T-cell (primary cell): ENCODE measurements at regions not wholly inside any gene's neighbourhood (a gene's known extent, or its start where the extent isn't known, plus 50 kb on each side); places are given as distances from the start of the nearest gene placed in this dataset.

ENCODE experiments used
- ATAC-seq, 4 experiments: fragments of 200-7000 bp in 3 of 4; fragments of 150-1000 bp in 1 of 4; cut with Tn5 transposase; replicated peaks in 1 of 4; 1 replicate in 3 of 4; 2 replicates in 1 of 4; pipeline ENCODE4 v1.10.0; 2021; ENCODE audit warnings: moderate library complexity in 3 of 4, mild to moderate bottlenecking in 2 of 4, moderate number of reproducible peaks in 1 of 4
- CTCF ChIA-PET, 2 donors: fragments of 300-600 bp; sonication (Branson Sonifier 250); formaldehyde crosslinking; loops; one replicate each; lab custom pipeline; 2022; ENCODE audit warnings: antibody characterized with exemption in 2 of 2; lab: Charles Lee
- POLR2A ChIA-PET, 2 donors: fragments of 300-600 bp; sonication (Branson Sonifier 250); formaldehyde crosslinking; loops; one replicate each; lab custom pipeline; 2022; ENCODE audit warnings: antibody characterized with exemption in 2 of 2; lab: Charles Lee
- DNase-seq, 35 experiments: peaks; one replicate each; pipeline versions ENCODE4 v3.0.0 to v3.0.0-alpha.2; 2013 to 2023
- H3K27ac ChIP-seq: one replicate; pipeline ENCODE4 v1.5.1; 2013; ENCODE audit warnings: low read length
- H3K27me3 ChIP-seq, 2 experiments: replicated peaks in 1 of 2; 1 replicate in 1 of 2; 2 replicates in 1 of 2; pipeline versions ENCODE4 v1.6.1 to v1.7.0; 2013; ENCODE audit warnings: low read length in 1 of 2, mixed read lengths in 1 of 2; ENCODE audit not compliant: control insufficient read depth in 2 of 2, insufficient read depth in 2 of 2; ENCODE audit errors: extremely low read depth in 1 of 2
- H3K36me3 ChIP-seq, 2 donors: 1 replicate in 1 of 2; 2 replicates in 1 of 2; pipeline versions ENCODE4 v1.6.1 to v1.7.0; 2013; ENCODE audit warnings: low read length in 1 of 2; ENCODE audit not compliant: control insufficient read depth in 2 of 2, insufficient read depth in 1 of 2; ENCODE audit errors: extremely low read depth in 1 of 2
- H3K4me1 ChIP-seq, 2 experiments: 1 replicate in 1 of 2; 2 replicates in 1 of 2; pipeline versions ENCODE4 v1.6.1 to v1.7.0; 2013; ENCODE audit warnings: low read length in 2 of 2, mixed read lengths in 1 of 2; ENCODE audit not compliant: insufficient read depth in 2 of 2, control insufficient read depth in 1 of 2; ENCODE audit errors: extremely low read depth in 1 of 2
- H3K4me3 ChIP-seq, 2 donors: 1 replicate in 1 of 2; 2 replicates in 1 of 2; pipeline versions ENCODE4 v1.5.1 to v1.7.0; 2013; ENCODE audit warnings: mild to moderate bottlenecking in 2 of 2, low read length in 1 of 2, moderate library complexity in 1 of 2; ENCODE audit not compliant: control insufficient read depth in 1 of 2; ENCODE audit errors: extremely low read depth in 1 of 2
- H3K9me3 ChIP-seq: 2 replicates; pipeline ENCODE4 v1.7.0; 2013
- H3K27ac Mint-ChIP-seq, 2 donors: one replicate each; pipeline ENCODE4 v1.8.0; 2020 to 2021; ENCODE audit warnings: mild to moderate bottlenecking in 2 of 2, mixed read lengths in 2 of 2
- H3K27me3 Mint-ChIP-seq, 2 donors: one replicate each; pipeline ENCODE4 v1.8.0; 2021 to 2022; ENCODE audit warnings: mixed read lengths in 2 of 2
- H3K36me3 Mint-ChIP-seq: one replicate; pipeline ENCODE4 v1.8.0; 2021; ENCODE audit warnings: mixed read lengths
- H3K4me1 Mint-ChIP-seq, 3 donors: one replicate each; pipeline ENCODE4 v1.8.0; 2020 to 2022; ENCODE audit warnings: mixed read lengths in 3 of 3, mild to moderate bottlenecking in 1 of 3
- H3K4me3 Mint-ChIP-seq, 3 donors: one replicate each; pipeline ENCODE4 v1.8.0; 2020 to 2022; ENCODE audit warnings: mild to moderate bottlenecking in 3 of 3, mixed read lengths in 3 of 3, moderate library complexity in 3 of 3
- H3K9me3 Mint-ChIP-seq, 3 donors: one replicate each; pipeline ENCODE4 v1.8.0; 2020 to 2022; ENCODE audit warnings: mixed read lengths in 3 of 3
- WGBS: methylation state at CpG from one replicate; pipeline ENCODE4 v1.1.5; 2013; ENCODE audit warnings: missing lambda C conversion rate; ENCODE audit not compliant: insufficient coverage; 5-methylcytosine and 5-hydroxymethylcytosine counted together

DNA sequence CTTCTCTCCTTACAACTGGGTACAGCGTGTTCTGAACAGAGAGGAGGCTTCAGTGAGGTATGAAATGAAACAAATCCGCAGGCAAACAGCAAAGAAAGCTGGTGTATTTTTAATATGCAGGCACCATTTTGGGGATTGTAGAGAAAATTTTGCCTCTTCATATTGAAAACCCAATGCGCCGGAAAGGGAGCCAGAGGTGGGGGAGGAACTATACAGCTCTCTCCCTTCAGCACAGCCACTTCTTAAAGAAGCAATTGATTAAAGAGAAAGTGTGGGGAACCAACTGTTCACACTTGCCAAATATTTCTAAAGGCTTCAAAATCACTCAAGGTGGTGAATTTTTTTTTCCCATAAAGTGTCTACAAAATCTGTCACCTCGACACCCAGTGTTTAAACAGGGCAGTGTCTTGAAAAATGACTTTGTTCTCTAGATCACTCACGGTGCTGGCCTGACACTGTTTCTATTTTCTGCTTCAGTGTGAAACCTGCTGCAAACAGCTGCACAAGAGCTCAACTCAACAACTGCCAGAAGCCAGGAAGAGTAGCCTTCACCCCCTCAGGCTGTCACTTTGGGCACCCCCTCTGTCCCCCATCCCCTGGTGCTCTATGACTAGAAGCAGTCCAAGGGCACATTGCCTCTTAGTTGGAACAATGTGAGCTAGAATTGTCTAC, 123.8 kb upstream of the CTTNBP2NL start:
- Mint-ChIP-seq H3K4me1 (no peaks in the 10 kb centered on the region), H3K27me3 (peaks cover 23 to 36% of the 10 kb centered on the region in 2 donors), H3K27ac (no peak overlapping the region), H3K4me3 (no peak overlapping the region), H3K9me3 (peaks cover 5 to 14% (median 8%) of the 10 kb centered on the region in 3 donors), H3K36me3 (no peaks in the 10 kb centered on the region)
- Histone ChIP-seq H3K4me3 (no peak overlapping the region), H3K27ac (no peak overlapping the region), H3K9me3 (peaks cover 3% of the 10 kb centered on the region), H3K27me3 (peaks cover 0 to 4% of the 10 kb centered on the region in 2 experiments), H3K36me3 (no peaks in the 10 kb centered on the region), H3K4me1 (no peaks in the 10 kb centered on the region)
- CTCF ChIA-PET, result no interaction called here
- 35% methylated on average over 3 of the region's 6 CpGs for WGBS
- ATAC-seq, result no peak
- DNase-seq, result no peak
- POLR2A ChIA-PET, result no interaction called here

DNA sequence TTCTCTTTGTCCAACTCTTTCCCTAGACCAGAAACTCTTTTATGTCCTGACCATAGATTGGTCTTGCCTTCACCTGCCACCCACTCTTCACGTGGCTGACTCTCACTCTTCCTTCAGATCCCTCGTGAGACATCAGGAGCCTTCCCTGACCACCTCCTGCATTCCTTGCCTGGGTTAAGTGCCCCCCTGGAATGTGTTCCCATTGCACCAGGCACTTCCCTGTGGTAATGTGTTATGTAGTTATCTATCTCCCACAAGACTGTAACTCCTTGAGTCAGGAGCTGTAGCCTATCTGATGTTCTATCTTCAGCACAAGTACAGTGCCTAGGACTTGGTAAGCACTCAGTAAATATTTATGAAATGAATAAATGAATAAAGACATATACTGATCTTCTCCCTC, 111.2 kb upstream of the CTTNBP2NL start:
- Mint-ChIP-seq H3K27me3 (peaks cover 34% of the 10 kb centered on the region in 2 donors), H3K9me3 (peaks cover 0 to 5% (median 0%) of the 10 kb centered on the region in 3 donors), H3K27ac (no peak overlapping the region), H3K4me3 (no peak overlapping the region), H3K36me3 (no peaks in the 10 kb centered on the region), H3K4me1 (no peaks in the 10 kb centered on the region)
- DNase-seq (no peak), ATAC-seq (no peak)
- ChIA-PET POLR2A (no interaction called here), CTCF (no interaction called here)
- peaks cover 2 to 18% of the 10 kb centered on the region in 2 experiments for H3K27me3 ChIP-seq
- H3K36me3 ChIP-seq, result no peaks in the 10 kb centered on the region
- H3K4me1 ChIP-seq, result no peaks in the 10 kb centered on the region
- WGBS, result 55% methylated on average over 1 of the region's 2 CpGs
- H3K4me3 ChIP-seq, result no peak overlapping the region
- no peak overlapping the region for H3K27ac ChIP-seq
- H3K9me3 ChIP-seq, result no peaks in the 10 kb centered on the region

DNA sequence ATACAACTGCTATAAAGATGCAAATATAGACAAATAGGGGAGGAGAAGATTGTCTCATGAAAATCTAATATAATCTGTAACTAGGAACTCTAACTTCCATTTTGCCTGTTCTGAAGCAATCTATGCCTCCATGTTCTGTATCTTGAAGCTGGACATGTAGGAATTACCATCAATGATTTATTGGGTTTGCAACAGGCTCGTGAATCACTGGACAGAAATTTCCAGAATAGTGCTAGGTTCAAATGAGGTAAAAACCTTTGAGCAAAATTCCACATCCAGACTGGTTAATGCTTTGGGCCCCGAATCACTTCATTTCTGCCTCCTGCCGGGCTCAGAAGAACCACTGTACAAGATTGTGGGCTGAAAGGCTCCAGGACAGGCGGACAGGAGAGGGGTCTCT, 110.7 kb upstream of the CTTNBP2NL start:
- POLR2A ChIA-PET, result no interaction called here
- Histone ChIP-seq H3K36me3 (no peaks in the 10 kb centered on the region), H3K4me3 (no peak overlapping the region), H3K9me3 (no peaks in the 10 kb centered on the region), H3K4me1 (no peaks in the 10 kb centered on the region), H3K27ac (no peak overlapping the region), H3K27me3 (peaks cover 2 to 18% of the 10 kb centered on the region in 2 experiments)
- no peaks in the 10 kb centered on the region for H3K4me1 Mint-ChIP-seq
- peaks cover 0 to 5% (median 0%) of the 10 kb centered on the region in 3 donors for H3K9me3 Mint-ChIP-seq
- WGBS, result 60% methylated on average over 1 of the region's 4 CpGs
- CTCF ChIA-PET, result no interaction called here
- DNase-seq (no peak), ATAC-seq (no peak)
- peaks cover 34 to 36% of the 10 kb centered on the region in 2 donors for H3K27me3 Mint-ChIP-seq
- H3K4me3 Mint-ChIP-seq, result no peak overlapping the region
- H3K27ac Mint-ChIP-seq, result no peak overlapping the region
- H3K36me3 Mint-ChIP-seq, result no peaks in the 10 kb centered on the region

DNA sequence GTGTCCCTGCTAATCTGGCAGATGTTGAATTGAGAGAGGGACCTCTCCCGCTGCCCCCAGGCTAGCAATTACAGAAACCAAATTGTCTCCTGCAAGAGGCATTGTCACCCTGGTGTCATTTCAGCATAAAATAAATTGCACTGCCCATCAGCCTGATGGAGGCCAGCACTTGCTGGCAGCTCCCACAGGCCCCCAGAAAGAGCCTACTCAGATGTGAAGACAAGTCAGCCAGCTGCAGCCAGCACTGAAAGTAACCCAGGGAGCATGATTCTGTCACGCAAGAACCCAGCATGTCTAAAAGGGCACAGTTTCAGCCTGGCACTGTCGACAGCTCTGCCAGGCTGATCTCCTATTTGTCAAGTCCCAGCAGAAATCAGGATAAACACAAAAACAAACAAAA, 110.3 kb upstream of the CTTNBP2NL start:
- Histone ChIP-seq H3K27ac (no peak overlapping the region), H3K9me3 (no peaks in the 10 kb centered on the region), H3K27me3 (peaks cover 2 to 18% of the 10 kb centered on the region in 2 experiments), H3K36me3 (no peaks in the 10 kb centered on the region), H3K4me3 (no peak overlapping the region), H3K4me1 (no peaks in the 10 kb centered on the region)
- CTCF ChIA-PET, result no interaction called here
- POLR2A ChIA-PET, result no interaction called here
- Mint-ChIP-seq H3K27ac (no peak overlapping the region), H3K4me3 (no peak overlapping the region), H3K4me1 (no peaks in the 10 kb centered on the region), H3K9me3 (peaks cover 0 to 5% (median 0%) of the 10 kb centered on the region in 3 donors), H3K36me3 (no peaks in the 10 kb centered on the region), H3K27me3 (peaks cover 34 to 36% of the 10 kb centered on the region in 2 donors)
- ATAC-seq (no peak), DNase-seq (no peak)
- 81% methylated on average over 2 of the region's 3 CpGs for WGBS

DNA sequence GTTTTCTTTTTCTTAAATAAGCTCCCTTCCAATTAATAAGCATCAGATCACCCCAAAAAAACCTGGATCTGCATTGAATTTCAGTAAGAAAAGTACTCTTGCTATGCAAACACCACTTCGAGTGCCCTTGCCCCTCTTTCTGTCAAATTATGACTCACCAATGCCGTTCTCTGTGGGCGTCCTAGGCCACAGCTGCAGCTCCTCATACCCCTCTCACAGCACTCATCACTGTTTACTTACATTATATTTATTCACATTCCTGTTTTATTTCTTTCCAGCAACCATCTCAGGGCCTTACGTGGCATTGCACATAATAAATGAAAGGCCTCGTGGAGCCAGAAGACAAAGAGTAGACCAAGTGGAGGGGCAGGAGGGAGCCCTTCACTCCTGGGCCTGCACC, 99.1 kb upstream of the CTTNBP2NL start:
- ChIA-PET POLR2A (no interaction called here), CTCF (interaction anchor here in 1 of 2 donors (1.1 kb wide), 1 partner anchor 10 kb away, joined by 3 read pairs; no protein-coding TSS in a partner anchor)
- no peak overlapping the region for H3K27ac ChIP-seq
- peaks cover 0 to 10% of the 10 kb centered on the region in 2 experiments for H3K27me3 ChIP-seq
- Mint-ChIP-seq H3K9me3 (peaks cover 0 to 14% (median 9%) of the 10 kb centered on the region in 3 donors), H3K27me3 (peaks cover 8 to 18% of the 10 kb centered on the region in 2 donors), H3K36me3 (no peaks in the 10 kb centered on the region), H3K27ac (no peak overlapping the region), H3K4me1 (no peaks in the 10 kb centered on the region), H3K4me3 (no peak overlapping the region)
- no peak overlapping the region for H3K4me3 ChIP-seq
- no peaks in the 10 kb centered on the region for H3K9me3 ChIP-seq
- 40% methylated on average over 3 of the region's 5 CpGs for WGBS
- DNase-seq, result no peak
- H3K4me1 ChIP-seq, result no peaks in the 10 kb centered on the region
- ATAC-seq, result no peak
- no peaks in the 10 kb centered on the region for H3K36me3 ChIP-seq

DNA sequence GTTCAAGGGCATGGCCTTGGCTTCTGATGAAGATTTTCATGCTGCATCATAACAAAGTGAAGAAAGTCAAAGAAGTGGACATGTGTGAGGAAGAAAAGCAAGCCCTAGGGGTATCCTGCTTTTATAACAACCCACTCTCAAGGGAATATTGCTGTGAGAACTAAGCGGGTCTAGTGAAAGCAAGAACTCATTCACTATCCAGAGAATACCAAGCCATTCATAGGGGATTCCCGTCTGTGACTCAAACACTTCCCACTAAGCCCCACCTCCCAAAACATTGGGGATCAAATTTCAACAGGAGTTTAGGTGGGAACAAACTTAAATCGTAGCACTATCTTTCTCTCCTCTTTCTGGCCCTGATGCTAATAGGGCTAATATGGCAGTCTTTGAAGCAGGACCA, 98.5 kb upstream of the CTTNBP2NL start:
- no peaks in the 10 kb centered on the region for H3K36me3 Mint-ChIP-seq
- Histone ChIP-seq H3K9me3 (no peaks in the 10 kb centered on the region), H3K36me3 (no peaks in the 10 kb centered on the region), H3K4me3 (no peak overlapping the region), H3K27ac (no peak overlapping the region), H3K27me3 (peaks cover 0 to 10% of the 10 kb centered on the region in 2 experiments), H3K4me1 (no peaks in the 10 kb centered on the region)
- peaks cover 8 to 15% of the 10 kb centered on the region in 2 donors for H3K27me3 Mint-ChIP-seq
- H3K27ac Mint-ChIP-seq, result no peak overlapping the region
- WGBS, result no CpG with 5 or more reads among the region's 3 CpGs
- no peak overlapping the region for H3K4me3 Mint-ChIP-seq
- ATAC-seq, result no peak
- H3K4me1 Mint-ChIP-seq, result no peaks in the 10 kb centered on the region
- peaks cover 0 to 14% (median 9%) of the 10 kb centered on the region in 3 donors for H3K9me3 Mint-ChIP-seq
- DNase-seq, result no peak
- POLR2A ChIA-PET, result no interaction called here
- CTCF ChIA-PET, result no interaction called here
